ENCODE measurements at regions not wholly inside any gene's neighbourhood (a gene's known extent, or its start where the extent isn't known, plus 50 kb on each side); places are given as distances from the start of the nearest gene placed in this dataset.

- no peak for DNase-seq
Measured at GRCh38 chr10:10794791-10795191, 222.9 kb upstream of the CELF2 start.

- DNase-seq: no peak
Measured at GRCh38 chr10:10796061-10796773, 221.5 kb upstream of the CELF2 start.

- no peak for DNase-seq
Measured at GRCh38 chr10:10796774-10797415, 220.8 kb upstream of the CELF2 start.

- no peak for DNase-seq
Measured at GRCh38 chr10:10797513-10797912, 220.2 kb upstream of the CELF2 start.

GRCh38 chr10:10798102-10798863, 219.4 kb upstream of the CELF2 start:
- peak; percentile 68 for DNase-seq

- DNase-seq: no peak
Measured at GRCh38 chr10:10798864-10799192, 218.8 kb upstream of the CELF2 start.

GRCh38 chr10:10800961-10801360, 216.7 kb upstream of the CELF2 start:
- DNase-seq: no peak

GRCh38 chr10:10803278-10803677, 214.4 kb upstream of the CELF2 start:
- peak; percentile 73 for DNase-seq

GRCh38 chr10:10804061-10804460, 213.6 kb upstream of the CELF2 start:
- no peak for DNase-seq

- DNase-seq: no peak
Measured at GRCh38 chr10:10804998-10805740, 212.5 kb upstream of the CELF2 start.

GRCh38 chr10:10807106-10807505, 210.6 kb upstream of the CELF2 start:
- no peak for DNase-seq

- no peak for DNase-seq
Measured at GRCh38 chr10:10811562-10811961, 206.1 kb upstream of the CELF2 start.

GRCh38 chr10:10813656-10814055, 204.0 kb upstream of the CELF2 start:
- DNase-seq: peak; percentile 63

GRCh38 chr10:10814069-10814468, 203.6 kb upstream of the CELF2 start:
- no peak for DNase-seq

GRCh38 chr10:10816447-10816846, 201.2 kb upstream of the CELF2 start:
- DNase-seq: no peak

GRCh38 chr10:10817609-10818008, 200.1 kb upstream of the CELF2 start:
- DNase-seq: no peak

GRCh38 chr10:10818082-10818481, 199.6 kb upstream of the CELF2 start:
- no peak for DNase-seq

- DNase-seq: no peak
Measured at GRCh38 chr10:10819206-10819856, 198.3 kb upstream of the CELF2 start.

- DNase-seq: no peak
Measured at GRCh38 chr10:10821926-10822325, 195.7 kb upstream of the CELF2 start.

GRCh38 chr10:10824591-10825148, 193.0 kb upstream of the CELF2 start:
- no peak for DNase-seq

- no peak for DNase-seq
Measured at GRCh38 chr10:10826125-10826524, 191.5 kb upstream of the CELF2 start.

- DNase-seq: no peak
Measured at GRCh38 chr10:10828623-10829022, 189.0 kb upstream of the CELF2 start.

GRCh38 chr10:10829576-10829975, 188.1 kb upstream of the CELF2 start:
- no peak for DNase-seq

Data from left hindlimb (tissue), 1 donor.